DND-41 (cell line): ENCODE measurements at regions not wholly inside any gene's neighbourhood (a gene's known extent, or its start where the extent isn't known, plus 50 kb on each side); places are given as distances from the start of the nearest gene placed in this dataset.

Experiments
- ATAC-seq: fragments of 200-7000 bp; cut with Tn5 transposase; 3 replicates; pipeline ENCODE4 v1.9.1; 2021; ENCODE audit warnings: low read depth; ENCODE audit not compliant: insufficient read depth
- DNase-seq: peaks from one replicate; pipeline ENCODE4 v3.0.0-alpha.2; 2020
- H2AFZ ChIP-seq: 2 replicates; pipeline ENCODE4 v1.6.0; 2012; ENCODE audit warnings: low read depth, low read length
- H3K27ac ChIP-seq: 2 replicates; pipeline ENCODE4 v1.5.1; 2012; ENCODE audit warnings: low read length, inconsistent platforms
- H3K27me3 ChIP-seq: fragments of 200-600 bp; sonication (generic); 2 replicates; pipeline ENCODE4 v1.6.0; 2012; ENCODE audit warnings: low read length, mild to moderate bottlenecking, inconsistent platforms; ENCODE audit not compliant: insufficient read depth, poor library complexity
- H3K36me3 ChIP-seq: 2 replicates; pipeline ENCODE4 v1.5.1; 2012; ENCODE audit warnings: low read length, inconsistent platforms; ENCODE audit not compliant: insufficient read depth
- H3K4me1 ChIP-seq: 2 replicates; pipeline ENCODE4 v1.5.1; 2012; ENCODE audit warnings: mild to moderate bottlenecking, low read length; ENCODE audit not compliant: insufficient read depth
- H3K4me2 ChIP-seq: 2 replicates; pipeline ENCODE4 v1.6.0; 2012; ENCODE audit warnings: mild to moderate bottlenecking, moderate library complexity, low read length, inconsistent platforms; ENCODE audit not compliant: insufficient read depth
- H3K4me3 ChIP-seq, 2 experiments: fragments of 200-600 bp in 1 of 2; shearing (Covaris generic) in 1 of 2; 2 replicates each; pipeline ENCODE4 v1.5.1; 2012 to 2016; ENCODE audit warnings: inconsistent platforms in 2 of 2, low read length in 2 of 2, mild to moderate bottlenecking in 2 of 2, low read depth in 1 of 2, moderate library complexity in 1 of 2
- H3K79me2 ChIP-seq: 2 replicates; pipeline ENCODE4 v1.6.0; 2012; ENCODE audit warnings: low read length, inconsistent platforms; ENCODE audit not compliant: insufficient read depth
- H3K9ac ChIP-seq: 2 replicates; pipeline ENCODE4 v1.6.0; 2012; ENCODE audit warnings: low read depth, mild to moderate bottlenecking, inconsistent platforms, low read length, moderate library complexity
- H3K9me3 ChIP-seq: 2 replicates; pipeline ENCODE4 v1.5.1; 2012; ENCODE audit warnings: low read length, moderate library complexity, mild to moderate bottlenecking, inconsistent platforms; ENCODE audit not compliant: insufficient read depth, severe bottlenecking
- H4K20me1 ChIP-seq: 2 replicates; pipeline ENCODE4 v1.6.0; 2012; ENCODE audit warnings: low read length; ENCODE audit not compliant: insufficient read depth
- CTCF ChIP-seq: IDR thresholded peaks from 2 replicates; pipeline ENCODE4 v1.5.1; 2012; ENCODE audit warnings: borderline replicate concordance, low read length, moderate library complexity, mild to moderate bottlenecking; ENCODE audit not compliant: poor library complexity, severe bottlenecking; ENCODE audit errors: extremely low read depth
- EZH2 ChIP-seq: IDR thresholded peaks from 3 replicates; pipeline ENCODE4 v1.6.1; 2012; ENCODE audit warnings: borderline replicate concordance, low read depth, mild to moderate bottlenecking, moderate library complexity, low read length, inconsistent platforms; ENCODE audit not compliant: severe bottlenecking

- Histone ChIP-seq H3K36me3 (no peaks in the 10 kb centered on the region), H3K9ac (no peak overlapping the region), H2AFZ (no peak overlapping the region), H3K27ac (no peak overlapping the region), H3K4me2 (no peak overlapping the region), H3K27me3 (no peaks in the 10 kb centered on the region), H3K4me3 (no peak overlapping the region), H3K4me1 (no peaks in the 10 kb centered on the region), H3K79me2 (no peaks in the 10 kb centered on the region), H4K20me1 (no peaks in the 10 kb centered on the region), H3K9me3 (no peaks in the 10 kb centered on the region)
- DNase-seq (no peak), ATAC-seq (no peak)
- TF ChIP-seq CTCF (no peak), EZH2 (no peak)
Observed at GRCh38 chrX:144592036-144592435, 655.3 kb upstream of the SPANXN1 start.

GRCh38 chrX:144601010-144601409 lies 646.3 kb upstream of the SPANXN1 start:
- DNase-seq (no peak), ATAC-seq (no peak)
- Histone ChIP-seq H3K4me3 (no peak overlapping the region), H3K4me1 (no peaks in the 10 kb centered on the region), H2AFZ (no peak overlapping the region), H4K20me1 (no peaks in the 10 kb centered on the region), H3K36me3 (no peaks in the 10 kb centered on the region), H3K27ac (no peak overlapping the region), H3K79me2 (no peaks in the 10 kb centered on the region), H3K9me3 (no peaks in the 10 kb centered on the region), H3K27me3 (no peaks in the 10 kb centered on the region), H3K9ac (no peak overlapping the region), H3K4me2 (no peak overlapping the region)
- TF ChIP-seq EZH2, result no peak
- no peak for TF ChIP-seq CTCF

- Histone ChIP-seq H3K4me2 (no peak overlapping the region), H3K27ac (no peak overlapping the region), H3K79me2 (no peaks in the 10 kb centered on the region), H3K36me3 (no peaks in the 10 kb centered on the region), H4K20me1 (no peaks in the 10 kb centered on the region), H2AFZ (no peak overlapping the region), H3K4me1 (no peaks in the 10 kb centered on the region), H3K27me3 (no peaks in the 10 kb centered on the region), H3K9me3 (no peaks in the 10 kb centered on the region), H3K9ac (no peak overlapping the region), H3K4me3 (no peak overlapping the region)
- no peak for DNase-seq
- TF ChIP-seq EZH2, result no peak
- no peak for TF ChIP-seq CTCF
- no peak for ATAC-seq
Observed at GRCh38 chrX:144612076-144612475, 635.2 kb upstream of the SPANXN1 start.

GRCh38 chrX:144616317-144616716 lies 631.0 kb upstream of the SPANXN1 start:
- TF ChIP-seq EZH2 (no peak), CTCF (no peak)
- Histone ChIP-seq H3K9ac (no peak overlapping the region), H3K9me3 (no peaks in the 10 kb centered on the region), H2AFZ (no peak overlapping the region), H4K20me1 (no peaks in the 10 kb centered on the region), H3K4me3 (no peak overlapping the region), H3K79me2 (no peaks in the 10 kb centered on the region), H3K4me2 (no peak overlapping the region), H3K36me3 (no peaks in the 10 kb centered on the region), H3K27ac (no peak overlapping the region), H3K4me1 (no peaks in the 10 kb centered on the region), H3K27me3 (no peaks in the 10 kb centered on the region)
- ATAC-seq (no peak), DNase-seq (no peak)
